ENCODE measurements at regions not wholly inside any gene's neighbourhood (a gene's known extent, or its start where the extent isn't known, plus 50 kb on each side); places are given as distances from the start of the nearest gene placed in this dataset.

DNA sequence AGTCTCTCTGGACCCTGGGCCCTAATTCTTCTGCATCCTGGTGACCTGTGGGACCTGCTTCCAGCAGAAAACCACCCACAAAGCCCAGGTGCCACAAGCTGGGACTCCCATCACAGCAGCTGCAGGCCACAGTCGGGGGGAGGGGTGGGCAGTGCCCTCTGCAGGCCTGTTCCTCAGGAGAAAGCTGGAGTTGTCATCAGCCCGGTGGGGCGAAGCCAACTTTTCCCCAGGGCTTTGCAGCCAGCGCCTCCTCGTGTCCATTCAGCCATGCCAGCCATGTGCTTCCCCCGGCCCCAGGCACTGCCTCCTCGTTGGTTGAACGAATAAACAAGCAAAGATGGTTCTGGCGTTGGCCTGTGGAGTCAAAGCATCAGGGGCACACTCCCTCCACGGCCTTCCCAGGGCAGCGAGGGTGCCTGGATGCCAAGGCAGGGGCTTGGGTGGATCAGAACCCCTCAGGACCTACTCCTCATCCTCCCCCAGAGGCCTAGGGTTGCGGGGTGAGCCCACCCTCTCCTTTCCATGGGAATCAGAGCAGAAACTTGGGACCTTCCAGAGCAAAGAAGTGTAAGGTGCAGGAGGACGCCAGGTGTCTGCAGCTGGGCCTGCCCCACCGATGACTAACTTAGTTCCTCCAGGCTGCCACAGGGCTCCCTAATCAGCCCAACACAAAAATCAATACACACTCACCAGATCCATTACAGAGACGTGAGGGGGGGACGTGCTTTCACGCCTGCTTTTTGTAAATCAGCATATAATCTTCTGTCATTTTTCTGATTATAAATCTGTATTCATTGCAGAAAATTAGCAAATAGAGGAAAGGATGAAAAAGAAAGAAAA, 75.7 kb upstream of the RAB6C start:
- Mint-ChIP-seq H3K4me1 (ENCODE audit: low read depth, unreplicated experiment) (no peaks in the 10 kb centered on the region), H3K9me3 (ENCODE audit: unreplicated experiment) (no peaks in the 10 kb centered on the region), H3K36me3 (ENCODE audit: insufficient read depth, unreplicated experiment) (no peaks in the 10 kb centered on the region), H3K4me3 (ENCODE audit: unreplicated experiment) (no peak overlapping the region), H3K27me3 (ENCODE audit: insufficient read depth, unreplicated experiment) (peaks cover 9% of the 10 kb centered on the region), H3K27ac (ENCODE audit: unreplicated experiment) (no peak overlapping the region)
- BruUV-seq (replicated peaks) = no TSS peak
- Histone ChIP-seq H3K36me3 (ENCODE audit: control insufficient read depth, insufficient read depth, low read length) (no peaks in the 10 kb centered on the region), H3K4me1 (no peaks in the 10 kb centered on the region), H3K27me3 (replicated peaks; ENCODE audit: control insufficient read depth, insufficient read depth, low read length) (no peaks in the 10 kb centered on the region; the same call in 1 of the 2 replicates), H3K4me3 (ENCODE audit: low read depth, low read length) (no peak overlapping the region), H3K9me3 (no peaks in the 10 kb centered on the region)
- intact Hi-C loops (cut with micrococcal nuclease; ENCODE audit: unreplicated experiment) = no loop called here
- POLR2A ChIA-PET = no interaction called here
- DNase-seq = peak in 1 of 2 experiments; percentile 26
- TF ChIP-seq, protein P1, sequence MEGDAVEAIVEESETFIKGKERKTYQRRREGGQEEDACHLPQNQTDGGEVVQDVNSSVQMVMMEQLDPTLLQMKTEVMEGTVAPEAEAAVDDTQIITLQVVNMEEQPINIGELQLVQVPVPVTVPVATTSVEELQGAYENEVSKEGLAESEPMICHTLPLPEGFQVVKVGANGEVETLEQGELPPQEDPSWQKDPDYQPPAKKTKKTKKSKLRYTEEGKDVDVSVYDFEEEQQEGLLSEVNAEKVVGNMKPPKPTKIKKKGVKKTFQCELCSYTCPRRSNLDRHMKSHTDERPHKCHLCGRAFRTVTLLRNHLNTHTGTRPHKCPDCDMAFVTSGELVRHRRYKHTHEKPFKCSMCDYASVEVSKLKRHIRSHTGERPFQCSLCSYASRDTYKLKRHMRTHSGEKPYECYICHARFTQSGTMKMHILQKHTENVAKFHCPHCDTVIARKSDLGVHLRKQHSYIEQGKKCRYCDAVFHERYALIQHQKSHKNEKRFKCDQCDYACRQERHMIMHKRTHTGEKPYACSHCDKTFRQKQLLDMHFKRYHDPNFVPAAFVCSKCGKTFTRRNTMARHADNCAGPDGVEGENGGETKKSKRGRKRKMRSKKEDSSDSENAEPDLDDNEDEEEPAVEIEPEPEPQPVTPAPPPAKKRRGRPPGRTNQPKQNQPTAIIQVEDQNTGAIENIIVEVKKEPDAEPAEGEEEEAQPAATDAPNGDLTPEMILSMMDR (IDR thresholded peaks at IDR 0.05; ENCODE audit: insufficient read depth in 1 of 2, low read depth in 1 of 2, low read length in 1 of 2, severe bottlenecking in 1 of 2, unreplicated experiment in 1 of 2) = no peak
- CTCF ChIA-PET = no interaction called here

DNA sequence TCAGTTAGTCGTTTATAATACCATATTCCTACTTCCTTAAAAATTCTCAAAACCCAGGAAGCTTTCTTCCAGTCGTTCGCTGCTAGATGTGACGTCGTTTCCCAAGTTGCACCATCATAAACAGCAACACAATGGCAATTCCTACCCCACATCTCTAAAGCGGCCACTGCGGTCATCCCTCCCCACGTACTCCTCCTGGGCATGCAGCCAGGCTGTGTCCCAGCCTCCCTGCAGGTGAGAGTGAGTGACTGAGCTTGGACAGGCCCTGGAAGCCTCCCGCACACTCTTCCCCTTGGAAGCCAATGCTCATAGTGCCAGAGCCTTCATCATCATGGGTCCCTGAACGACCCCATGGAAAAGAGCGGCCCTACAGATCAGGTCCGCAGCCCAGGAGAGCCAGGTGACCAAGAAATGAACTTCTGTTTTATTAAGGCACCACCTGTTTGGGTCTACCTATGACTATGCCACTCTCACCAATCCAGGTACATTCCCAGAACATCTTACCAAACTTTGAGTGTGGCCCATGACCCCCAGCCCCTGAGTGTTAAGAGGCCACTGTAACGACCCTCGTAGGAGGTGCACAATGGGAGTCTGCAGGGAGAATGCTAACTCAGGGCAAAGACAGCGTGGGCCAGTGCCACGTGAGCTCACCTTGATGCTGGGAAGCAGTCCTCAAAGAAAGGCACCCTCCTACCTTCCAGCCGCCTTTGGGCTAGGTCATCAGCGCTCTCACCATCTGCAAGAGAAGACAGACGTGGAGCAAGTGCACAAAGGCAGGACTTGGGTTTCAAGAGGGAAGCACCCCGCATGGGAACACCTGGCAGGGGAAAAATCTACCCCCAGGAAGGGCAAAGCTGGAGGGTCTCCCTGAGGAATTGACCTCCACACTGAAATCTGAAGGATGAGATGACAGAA, 74.7 kb upstream of the RAB6C start:
- Mint-ChIP-seq H3K4me3 (ENCODE audit: unreplicated experiment) (no peak overlapping the region), H3K27ac (ENCODE audit: unreplicated experiment) (no peak overlapping the region), H3K4me1 (ENCODE audit: low read depth, unreplicated experiment) (no peaks in the 10 kb centered on the region), H3K36me3 (ENCODE audit: insufficient read depth, unreplicated experiment) (no peaks in the 10 kb centered on the region), H3K9me3 (ENCODE audit: unreplicated experiment) (no peaks in the 10 kb centered on the region), H3K27me3 (ENCODE audit: insufficient read depth, unreplicated experiment) (peaks cover 6% of the 10 kb centered on the region)
- H3K9me3 ChIP-seq = no peaks in the 10 kb centered on the region
- H3K4me3 ChIP-seq (ENCODE audit: low read depth, low read length) = no peak overlapping the region
- TF ChIP-seq, protein P1 (IDR thresholded peaks at IDR 0.05; ENCODE audit: insufficient read depth in 1 of 2, low read depth in 1 of 2, low read length in 1 of 2, severe bottlenecking in 1 of 2, unreplicated experiment in 1 of 2) = no peak
- no TSS peak for BruUV-seq (replicated peaks)
- ChIA-PET POLR2A (interaction anchor here (0.5 kb wide), 1 partner anchor 52 kb away, joined by 3 read pairs; no protein-coding TSS in a partner anchor), CTCF (no interaction called here)
- H3K27me3 ChIP-seq (replicated peaks; ENCODE audit: control insufficient read depth, insufficient read depth, low read length) = no peaks in the 10 kb centered on the region; the same call in 1 of the 2 replicates
- H3K36me3 ChIP-seq (ENCODE audit: control insufficient read depth, insufficient read depth, low read length) = no peaks in the 10 kb centered on the region
- no peaks in the 10 kb centered on the region for H3K4me1 ChIP-seq
- intact Hi-C loops (cut with micrococcal nuclease; ENCODE audit: unreplicated experiment) = no loop called here
- DNase-seq = peak in 1 of 2 experiments; percentile 15

DNA sequence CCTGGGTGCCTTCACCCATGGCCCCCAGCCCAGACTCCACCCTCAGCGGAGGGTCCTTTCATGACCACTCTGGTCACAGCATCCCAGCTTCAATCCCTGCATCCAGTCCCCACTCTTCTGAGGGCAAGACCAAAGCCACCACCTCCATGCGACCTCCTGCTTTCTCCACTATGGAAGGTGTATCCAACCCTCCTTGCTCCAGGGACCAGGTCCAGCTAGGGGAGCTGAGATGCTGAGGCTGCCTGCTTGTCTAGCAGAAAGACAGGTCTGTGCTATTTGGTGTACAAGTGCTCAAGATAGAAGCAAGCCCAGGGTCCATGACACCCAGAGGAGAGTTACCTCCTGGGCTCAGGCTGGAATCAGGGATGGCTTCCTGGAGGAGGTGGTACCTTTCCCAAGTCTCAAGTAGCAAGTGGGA, 73.8 kb upstream of the RAB6C start:
- CTCF ChIA-PET = no interaction called here

More for the DNA sequence above, 73.8 kb upstream of the RAB6C start:
- Mint-ChIP-seq H3K27me3 (ENCODE audit: insufficient read depth, unreplicated experiment) (peaks cover 6% of the 10 kb centered on the region), H3K4me3 (ENCODE audit: unreplicated experiment) (no peak overlapping the region), H3K36me3 (ENCODE audit: insufficient read depth, unreplicated experiment) (no peaks in the 10 kb centered on the region), H3K27ac (ENCODE audit: unreplicated experiment) (no peak overlapping the region), H3K9me3 (ENCODE audit: unreplicated experiment) (no peaks in the 10 kb centered on the region), H3K4me1 (ENCODE audit: low read depth, unreplicated experiment) (no peaks in the 10 kb centered on the region)
- Histone ChIP-seq H3K4me1 (no peaks in the 10 kb centered on the region), H3K9me3 (no peaks in the 10 kb centered on the region), H3K36me3 (ENCODE audit: control insufficient read depth, insufficient read depth, low read length) (no peaks in the 10 kb centered on the region), H3K27me3 (replicated peaks; ENCODE audit: control insufficient read depth, insufficient read depth, low read length) (no peaks in the 10 kb centered on the region; the same call in 1 of the 2 replicates), H3K4me3 (ENCODE audit: low read depth, low read length) (no peak overlapping the region)
- intact Hi-C loops (cut with micrococcal nuclease; ENCODE audit: unreplicated experiment) = no loop called here
- BruUV-seq (replicated peaks) = no TSS peak
- TF ChIP-seq, protein P1 (IDR thresholded peaks at IDR 0.05; ENCODE audit: insufficient read depth in 1 of 2, low read depth in 1 of 2, low read length in 1 of 2, severe bottlenecking in 1 of 2, unreplicated experiment in 1 of 2) = no peak
- DNase-seq = peak in 1 of 2 experiments; percentile 20
- POLR2A ChIA-PET = no interaction called here

Measured in Caco-2 (cell line).